ENCODE measurements at regions not wholly inside any gene's neighbourhood (a gene's known extent, or its start where the extent isn't known, plus 50 kb on each side); places are given as distances from the start of the nearest gene placed in this dataset.

GRCh38 chr5:93926831-93927620, 185.6 kb upstream of the POU5F2 start:
- DNase-seq = no peak

- DNase-seq = no peak
Observed at GRCh38 chr5:93925321-93925720, 183.9 kb upstream of the POU5F2 start.

- DNase-seq = no peak
Observed at GRCh38 chr5:93924628-93925027, 183.2 kb upstream of the POU5F2 start.

GRCh38 chr5:93922551-93922950, 181.2 kb upstream of the POU5F2 start:
- DNase-seq = no peak

- DNase-seq = no peak
Observed at GRCh38 chr5:93921001-93921400, 179.6 kb upstream of the POU5F2 start.

- no peak for DNase-seq
Observed at GRCh38 chr5:93916872-93917271, 175.5 kb upstream of the POU5F2 start.

- no peak for DNase-seq
Observed at GRCh38 chr5:93915142-93915553, 173.7 kb upstream of the POU5F2 start.

GRCh38 chr5:93911609-93912008, 170.2 kb upstream of the POU5F2 start:
- DNase-seq = no peak

- no peak for DNase-seq
Observed at GRCh38 chr5:93909356-93909755, 168.0 kb upstream of the POU5F2 start.

GRCh38 chr5:93904917-93905316, 163.5 kb upstream of the POU5F2 start:
- DNase-seq = no peak

GRCh38 chr5:93902288-93902687, 160.9 kb upstream of the POU5F2 start:
- DNase-seq = no peak

GRCh38 chr5:93899026-93899600, 157.7 kb upstream of the POU5F2 start:
- DNase-seq = no peak

- peak; percentile 24 for DNase-seq
Observed at GRCh38 chr5:93894601-93895354, 153.4 kb upstream of the POU5F2 start.

- no peak for DNase-seq
Observed at GRCh38 chr5:93893075-93893474, 151.7 kb upstream of the POU5F2 start.

GRCh38 chr5:93892481-93892880, 151.1 kb upstream of the POU5F2 start:
- DNase-seq = no peak

GRCh38 chr5:93891491-93892480, 150.4 kb upstream of the POU5F2 start:
- no peak for DNase-seq

- no peak for DNase-seq
Observed at GRCh38 chr5:93890657-93891056, 149.3 kb upstream of the POU5F2 start.

- no peak for DNase-seq
Observed at GRCh38 chr5:93887678-93888077, 146.3 kb upstream of the POU5F2 start.

GRCh38 chr5:93886917-93887361, 145.5 kb upstream of the POU5F2 start:
- DNase-seq = no peak

- DNase-seq = no peak
Observed at GRCh38 chr5:93886098-93886806, 144.9 kb upstream of the POU5F2 start.

GRCh38 chr5:93884254-93884653, 142.9 kb upstream of the POU5F2 start:
- no peak for DNase-seq

GRCh38 chr5:93883459-93883858, 142.1 kb upstream of the POU5F2 start:
- DNase-seq = no peak

Measured in NCI-H446 treated with DMSO at 0.1 percent for 48 hours (cell line).